ENCODE measurements at regions not wholly inside any gene's neighbourhood (a gene's known extent, or its start where the extent isn't known, plus 50 kb on each side); places are given as distances from the start of the nearest gene placed in this dataset.

GRCh38 chr10:123576706-123577105, 89.4 kb upstream of the GPR26 start:
- TF ChIP-seq, protein P1, sequence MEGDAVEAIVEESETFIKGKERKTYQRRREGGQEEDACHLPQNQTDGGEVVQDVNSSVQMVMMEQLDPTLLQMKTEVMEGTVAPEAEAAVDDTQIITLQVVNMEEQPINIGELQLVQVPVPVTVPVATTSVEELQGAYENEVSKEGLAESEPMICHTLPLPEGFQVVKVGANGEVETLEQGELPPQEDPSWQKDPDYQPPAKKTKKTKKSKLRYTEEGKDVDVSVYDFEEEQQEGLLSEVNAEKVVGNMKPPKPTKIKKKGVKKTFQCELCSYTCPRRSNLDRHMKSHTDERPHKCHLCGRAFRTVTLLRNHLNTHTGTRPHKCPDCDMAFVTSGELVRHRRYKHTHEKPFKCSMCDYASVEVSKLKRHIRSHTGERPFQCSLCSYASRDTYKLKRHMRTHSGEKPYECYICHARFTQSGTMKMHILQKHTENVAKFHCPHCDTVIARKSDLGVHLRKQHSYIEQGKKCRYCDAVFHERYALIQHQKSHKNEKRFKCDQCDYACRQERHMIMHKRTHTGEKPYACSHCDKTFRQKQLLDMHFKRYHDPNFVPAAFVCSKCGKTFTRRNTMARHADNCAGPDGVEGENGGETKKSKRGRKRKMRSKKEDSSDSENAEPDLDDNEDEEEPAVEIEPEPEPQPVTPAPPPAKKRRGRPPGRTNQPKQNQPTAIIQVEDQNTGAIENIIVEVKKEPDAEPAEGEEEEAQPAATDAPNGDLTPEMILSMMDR (IDR thresholded peaks at IDR 0.05; ENCODE audit: extremely low read depth in 1 of 2, insufficient read depth in 1 of 2, low read depth in 1 of 2, low read length in 2 of 2): no peak
- TF ChIP-seq MYC (IDR thresholded peaks at IDR 0.05; ENCODE audit: low read depth, low read length) (no peak), POLR2AphosphoS5 (IDR thresholded peaks at IDR 0.05; ENCODE audit: insufficient read depth, low read depth, low read length) (no peak), EZH2 (IDR thresholded peaks at IDR 0.05; ENCODE audit: borderline replicate concordance, low read depth, low read length, severe bottlenecking) (no peak), GATA2 (IDR thresholded peaks at IDR 0.05; ENCODE audit: insufficient read depth, insufficient read length, low read depth, low read length) (no peak), POLR2A (IDR thresholded peaks at IDR 0.05; ENCODE audit: low read depth, low read length) (no peak), FOS (IDR thresholded peaks at IDR 0.05; ENCODE audit: borderline replicate concordance, insufficient read depth, low read length) (no peak), JUN (IDR thresholded peaks at IDR 0.05; ENCODE audit: borderline replicate concordance, insufficient read depth, insufficient read length, low read depth) (no peak)
- TF ChIP-seq, protein P2, sequence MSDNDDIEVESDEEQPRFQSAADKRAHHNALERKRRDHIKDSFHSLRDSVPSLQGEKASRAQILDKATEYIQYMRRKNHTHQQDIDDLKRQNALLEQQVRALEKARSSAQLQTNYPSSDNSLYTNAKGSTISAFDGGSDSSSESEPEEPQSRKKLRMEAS (IDR thresholded peaks at IDR 0.05; ENCODE audit: insufficient read depth, insufficient read length): no peak
